ENCODE measurements at regions not wholly inside any gene's neighbourhood (a gene's known extent, or its start where the extent isn't known, plus 50 kb on each side); places are given as distances from the start of the nearest gene placed in this dataset.

GRCh38 chr4:26086621-26087441, 172.8 kb downstream of the SMIM20 start:
- no peak overlapping the region for H3K4me3 ChIP-seq (ENCODE audit: low read depth, low read length)
- TF ChIP-seq CTCF (IDR thresholded peaks at IDR 0.05; ENCODE audit: low read depth, low read length), result no peak

GRCh38 chr4:26088433-26088928, 174.5 kb downstream of the SMIM20 start:
- no peak for TF ChIP-seq CTCF (IDR thresholded peaks at IDR 0.05; ENCODE audit: low read depth, low read length)
- H3K4me3 ChIP-seq (ENCODE audit: low read depth, low read length), result no peak overlapping the region

- no peak overlapping the region for H3K4me3 ChIP-seq (ENCODE audit: low read depth, low read length)
- TF ChIP-seq CTCF (IDR thresholded peaks at IDR 0.05; ENCODE audit: low read depth, low read length), result no peak
These were observed 179.5 kb downstream of the SMIM20 start for GRCh38 chr4:26093551-26093950.

GRCh38 chr4:26094076-26094475, 180.1 kb downstream of the SMIM20 start:
- no peak overlapping the region for H3K4me3 ChIP-seq (ENCODE audit: low read depth, low read length)
- no peak for TF ChIP-seq CTCF (IDR thresholded peaks at IDR 0.05; ENCODE audit: low read depth, low read length)

GRCh38 chr4:26094911-26095310, 180.9 kb downstream of the SMIM20 start:
- no peak for TF ChIP-seq CTCF (IDR thresholded peaks at IDR 0.05; ENCODE audit: low read depth, low read length)

GRCh38 chr4:26099967-26100366, 185.9 kb downstream of the SMIM20 start:
- no peak for TF ChIP-seq CTCF (IDR thresholded peaks at IDR 0.05; ENCODE audit: low read depth, low read length)
- H3K4me3 ChIP-seq (ENCODE audit: low read depth, low read length), result no peak overlapping the region

More at GRCh38 chr4:26094911-26095310, 180.9 kb downstream of the SMIM20 start:
- H3K4me3 ChIP-seq (ENCODE audit: low read depth, low read length), result no peak overlapping the region

GRCh38 chr4:26101011-26101410, 187.0 kb downstream of the SMIM20 start:
- no peak for TF ChIP-seq CTCF (IDR thresholded peaks at IDR 0.05; ENCODE audit: low read depth, low read length)
- H3K4me3 ChIP-seq (ENCODE audit: low read depth, low read length), result no peak overlapping the region

Measured in WI38 (cell line).